Lung (tissue), 11 donors: ENCODE measurements at regions not wholly inside any gene's neighbourhood (a gene's known extent, or its start where the extent isn't known, plus 50 kb on each side); places are given as distances from the start of the nearest gene placed in this dataset.

Source experiments
- ATAC-seq: fragments of 200-7000 bp; cut with Tn5 transposase; one replicate; pipeline ENCODE4 v1.9.1; 2020; ENCODE audit warnings: moderate number of reproducible peaks; ENCODE audit not compliant: insufficient read depth, low FRiP score
- DNase-seq, 3 donors: peaks; one replicate each; pipeline ENCODE4 v3.0.0-alpha.2; 2013 to 2017
- H3K27ac ChIP-seq, 2 donors: one replicate each; pipeline ENCODE4 v1.5.1; 2013; ENCODE audit warnings: mild to moderate bottlenecking in 2 of 2, moderate library complexity in 2 of 2, control low read depth in 1 of 2, inconsistent platforms in 1 of 2, low read depth in 1 of 2, low read length in 1 of 2
- H3K27me3 ChIP-seq, 3 donors: one replicate each; pipeline ENCODE4 v1.5.1; 2013; ENCODE audit warnings: low read length in 2 of 3; ENCODE audit not compliant: control insufficient read depth in 3 of 3, insufficient read depth in 3 of 3
- H3K36me3 ChIP-seq, 4 donors: one replicate each; pipeline ENCODE4 v1.5.1; 2013; ENCODE audit warnings: low read length in 4 of 4, mild to moderate bottlenecking in 1 of 4, moderate library complexity in 1 of 4; ENCODE audit not compliant: control insufficient read depth in 4 of 4, insufficient read depth in 4 of 4
- H3K4me1 ChIP-seq, 5 donors: one replicate each; pipeline ENCODE4 v1.5.1; 2013; ENCODE audit warnings: low read length in 5 of 5, mild to moderate bottlenecking in 2 of 5, moderate library complexity in 1 of 5; ENCODE audit not compliant: control insufficient read depth in 5 of 5, insufficient read depth in 5 of 5
- H3K4me3 ChIP-seq: one replicate; pipeline ENCODE4 v1.5.1; 2013; ENCODE audit warnings: mild to moderate bottlenecking, control low read depth, moderate library complexity
- H3K9ac ChIP-seq, 2 donors: one replicate each; pipeline ENCODE4 v1.5.1; 2013; ENCODE audit warnings: low read length in 2 of 2, control low read depth in 1 of 2; ENCODE audit not compliant: insufficient read depth in 1 of 2
- H3K9me3 ChIP-seq, 4 donors: one replicate each; pipeline ENCODE4 v1.5.1; 2013; ENCODE audit warnings: low read length in 3 of 4, mild to moderate bottlenecking in 1 of 4, moderate library complexity in 1 of 4; ENCODE audit not compliant: control insufficient read depth in 4 of 4, insufficient read depth in 3 of 4
- WGBS, 2 donors: extraction: QIAGEN DNeasy Blood & Tissue Kit; methylation state at CpG; one replicate each; pipeline ENCODE4 v1.1.7; 2013; 5-methylcytosine and 5-hydroxymethylcytosine counted together
- TF ChIP-seq, protein P1 (sequence below): IDR thresholded peaks from 2 replicates; pipeline ENCODE4 v1.5.1; 2012; ENCODE audit warnings: mild to moderate bottlenecking; ENCODE audit errors: control extremely low read depth, extremely low read depth
- donor health status: control.
- donor health status: control.
- donor health status: Bipolar disorder and iron deficiency.
- donor health status: healthy.
- donor health status: DM: yes; HTN: yes; CAD: no.

DNA sequence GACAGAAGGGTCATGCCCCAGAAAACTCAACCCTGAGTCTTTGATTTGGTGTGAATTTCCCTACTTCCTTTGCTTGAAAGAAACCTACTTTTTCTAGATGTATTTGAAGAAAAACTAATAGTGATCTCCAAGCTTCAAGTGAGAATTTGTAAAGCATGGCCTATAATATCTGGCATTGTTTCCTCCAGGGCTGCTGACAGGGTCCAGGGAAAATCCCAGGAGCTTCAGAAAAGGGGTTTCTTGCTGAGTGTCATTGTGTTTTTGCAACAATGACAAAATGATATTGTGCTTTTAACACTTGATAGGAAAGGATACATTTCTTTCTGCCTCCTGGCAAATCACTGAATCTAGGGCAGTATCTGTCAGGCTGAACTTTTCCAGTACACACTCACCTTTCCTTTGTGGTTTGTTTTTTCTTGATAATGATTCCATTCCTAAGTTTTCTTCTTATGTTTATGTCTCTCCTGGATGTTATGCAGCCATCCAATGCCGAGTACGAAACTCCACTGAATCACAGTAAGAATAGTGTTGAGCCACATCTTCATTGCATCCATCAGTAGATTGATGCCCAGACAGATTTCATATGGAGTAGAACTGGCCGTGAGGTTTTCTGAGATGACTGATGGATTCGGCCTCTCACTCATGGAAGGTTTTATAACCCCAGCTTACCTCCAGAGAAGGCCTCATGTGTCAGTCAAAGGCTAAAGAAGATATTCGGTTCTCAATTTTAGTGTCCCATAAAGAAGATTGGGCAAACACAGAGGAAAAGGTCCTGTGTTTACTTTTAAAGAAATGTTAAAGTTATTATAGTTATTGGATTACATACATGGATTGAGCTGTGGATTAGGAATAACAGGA, 76.9 kb upstream of the STEAP1B start:
- no peak overlapping the region for H3K9ac ChIP-seq
- no peaks in the 10 kb centered on the region for H3K36me3 ChIP-seq
- no peak for ATAC-seq
- H3K9me3 ChIP-seq = no peaks in the 10 kb centered on the region
- peaks cover 3 to 15% (median 9%) of the 10 kb centered on the region in 5 donors for H3K4me1 ChIP-seq
- WGBS, 2 donors = 77 to 79% methylated on average over 5 of the region's 5 CpGs
- H3K27me3 ChIP-seq = no peaks in the 10 kb centered on the region
- H3K4me3 ChIP-seq = no peak overlapping the region
- H3K27ac ChIP-seq = peak overlapping the region; percentile 41 to 49
- no peak for DNase-seq
- TF ChIP-seq, protein P1, sequence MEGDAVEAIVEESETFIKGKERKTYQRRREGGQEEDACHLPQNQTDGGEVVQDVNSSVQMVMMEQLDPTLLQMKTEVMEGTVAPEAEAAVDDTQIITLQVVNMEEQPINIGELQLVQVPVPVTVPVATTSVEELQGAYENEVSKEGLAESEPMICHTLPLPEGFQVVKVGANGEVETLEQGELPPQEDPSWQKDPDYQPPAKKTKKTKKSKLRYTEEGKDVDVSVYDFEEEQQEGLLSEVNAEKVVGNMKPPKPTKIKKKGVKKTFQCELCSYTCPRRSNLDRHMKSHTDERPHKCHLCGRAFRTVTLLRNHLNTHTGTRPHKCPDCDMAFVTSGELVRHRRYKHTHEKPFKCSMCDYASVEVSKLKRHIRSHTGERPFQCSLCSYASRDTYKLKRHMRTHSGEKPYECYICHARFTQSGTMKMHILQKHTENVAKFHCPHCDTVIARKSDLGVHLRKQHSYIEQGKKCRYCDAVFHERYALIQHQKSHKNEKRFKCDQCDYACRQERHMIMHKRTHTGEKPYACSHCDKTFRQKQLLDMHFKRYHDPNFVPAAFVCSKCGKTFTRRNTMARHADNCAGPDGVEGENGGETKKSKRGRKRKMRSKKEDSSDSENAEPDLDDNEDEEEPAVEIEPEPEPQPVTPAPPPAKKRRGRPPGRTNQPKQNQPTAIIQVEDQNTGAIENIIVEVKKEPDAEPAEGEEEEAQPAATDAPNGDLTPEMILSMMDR = no peak

- ATAC-seq = no peak
- no peaks in the 10 kb centered on the region for H3K27me3 ChIP-seq
- H3K36me3 ChIP-seq = no peaks in the 10 kb centered on the region
These were observed 74.9 kb upstream of the STEAP1B start for GRCh38 chr7:22574754-22575520.

DNA sequence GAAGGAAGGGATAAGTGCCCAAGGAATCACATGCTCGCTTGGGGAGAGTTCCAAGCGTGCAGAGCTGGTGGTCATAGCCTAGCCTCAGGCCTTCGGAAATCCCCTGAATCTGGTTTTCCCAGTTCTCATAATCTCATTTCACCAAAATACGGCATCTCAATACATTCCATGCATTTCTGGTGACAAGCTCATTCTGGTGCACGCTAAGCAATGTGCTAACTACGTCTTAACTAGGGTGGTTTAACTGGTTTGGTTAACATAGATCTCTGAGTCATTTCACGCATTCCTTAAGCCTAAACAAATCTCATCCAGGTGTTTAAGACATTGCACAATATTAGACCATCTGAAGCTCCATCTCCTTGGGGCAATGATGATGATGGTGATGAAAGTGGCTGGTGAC, 72.9 kb upstream of the STEAP1B start:
- WGBS, 2 donors = 72 to 82% methylated on average over 7 of the region's 7 CpGs
- H3K27ac ChIP-seq = no peak overlapping the region

More at GRCh38 chr7:22574754-22575520, 74.9 kb upstream of the STEAP1B start:
- H3K27ac ChIP-seq = no peak overlapping the region
- H3K9ac ChIP-seq = no peak overlapping the region
- no peak for DNase-seq
- TF ChIP-seq, protein P1 = no peak
- H3K4me1 ChIP-seq = peaks cover 3 to 15% (median 9%) of the 10 kb centered on the region in 5 donors
- H3K9me3 ChIP-seq = no peaks in the 10 kb centered on the region
- WGBS, 2 donors = 62 to 71% methylated on average over 9 of the region's 9 CpGs
- H3K4me3 ChIP-seq = no peak overlapping the region

More for the DNA sequence above, 72.9 kb upstream of the STEAP1B start:
- no peaks in the 10 kb centered on the region for H3K9me3 ChIP-seq
- no peak for ATAC-seq
- H3K36me3 ChIP-seq = no peaks in the 10 kb centered on the region
- H3K9ac ChIP-seq = no peak overlapping the region
- DNase-seq = no peak
- H3K4me3 ChIP-seq = no peak overlapping the region
- no peaks in the 10 kb centered on the region for H3K27me3 ChIP-seq
- peaks cover 5 to 13% (median 5%) of the 10 kb centered on the region in 5 donors for H3K4me1 ChIP-seq
- TF ChIP-seq, protein P1 = no peak
